ENCODE measurements at regions not wholly inside any gene's neighbourhood (a gene's known extent, or its start where the extent isn't known, plus 50 kb on each side); places are given as distances from the start of the nearest gene placed in this dataset.

DNA sequence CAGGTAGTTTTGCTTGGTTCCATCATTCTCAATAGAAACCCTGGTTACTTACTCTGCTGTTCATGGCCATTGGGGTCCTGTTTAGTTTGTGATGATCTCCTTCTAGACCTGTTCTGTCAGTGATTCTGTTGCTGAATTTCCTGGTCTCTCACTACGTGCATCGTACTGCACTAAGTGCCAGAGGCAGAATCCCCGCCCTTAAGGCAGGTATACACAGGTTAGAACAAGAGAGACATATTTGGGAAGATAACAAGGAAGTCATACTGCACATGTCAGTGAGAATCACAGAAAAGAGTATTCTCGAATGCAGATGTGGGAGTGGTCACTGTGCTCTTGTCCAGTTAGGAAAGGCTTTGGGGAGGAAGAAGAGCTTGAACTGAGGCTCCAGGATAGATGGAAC, 148.1 kb upstream of the MYLIP start:
- H3K4me2 ChIP-seq (ENCODE audit: low read length), result no peak overlapping the region
- no peak for ATAC-seq
- H3K4me3 ChIP-seq (replicated peaks in 1 of 2; ENCODE audit: low read depth in 1 of 2, low read length in 2 of 2), result no peak overlapping the region
- TF ChIP-seq ELF1 (IDR thresholded peaks at IDR 0.05; ENCODE audit: borderline replicate concordance, low read depth) (no peak), SRF (IDR thresholded peaks at IDR 0.05; ENCODE audit: low read depth) (no peak), YY1 (IDR thresholded peaks at IDR 0.05; ENCODE audit: extremely low read depth, insufficient replicate concordance, low read depth, low read length) (no peak), CBX3 (IDR thresholded peaks at IDR 0.05; ENCODE audit: low read depth) (no peak), POLR2AphosphoS5 (IDR thresholded peaks at IDR 0.05; ENCODE audit: low read depth, low read length) (no peak), EGR1 (IDR thresholded peaks at IDR 0.05; ENCODE audit: low read depth) (no peak), SP1 (IDR thresholded peaks at IDR 0.05; ENCODE audit: low read depth) (no peak), RAD21 (IDR thresholded peaks at IDR 0.05; ENCODE audit: low read depth) (no peak), FOSL1 (IDR thresholded peaks at IDR 0.05; ENCODE audit: low read depth) (no peak)
- TF ChIP-seq, protein P1, sequence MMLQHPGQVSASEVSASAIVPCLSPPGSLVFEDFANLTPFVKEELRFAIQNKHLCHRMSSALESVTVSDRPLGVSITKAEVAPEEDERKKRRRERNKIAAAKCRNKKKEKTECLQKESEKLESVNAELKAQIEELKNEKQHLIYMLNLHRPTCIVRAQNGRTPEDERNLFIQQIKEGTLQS (IDR thresholded peaks at IDR 0.05), result no peak
- TF ChIP-seq, protein P2, sequence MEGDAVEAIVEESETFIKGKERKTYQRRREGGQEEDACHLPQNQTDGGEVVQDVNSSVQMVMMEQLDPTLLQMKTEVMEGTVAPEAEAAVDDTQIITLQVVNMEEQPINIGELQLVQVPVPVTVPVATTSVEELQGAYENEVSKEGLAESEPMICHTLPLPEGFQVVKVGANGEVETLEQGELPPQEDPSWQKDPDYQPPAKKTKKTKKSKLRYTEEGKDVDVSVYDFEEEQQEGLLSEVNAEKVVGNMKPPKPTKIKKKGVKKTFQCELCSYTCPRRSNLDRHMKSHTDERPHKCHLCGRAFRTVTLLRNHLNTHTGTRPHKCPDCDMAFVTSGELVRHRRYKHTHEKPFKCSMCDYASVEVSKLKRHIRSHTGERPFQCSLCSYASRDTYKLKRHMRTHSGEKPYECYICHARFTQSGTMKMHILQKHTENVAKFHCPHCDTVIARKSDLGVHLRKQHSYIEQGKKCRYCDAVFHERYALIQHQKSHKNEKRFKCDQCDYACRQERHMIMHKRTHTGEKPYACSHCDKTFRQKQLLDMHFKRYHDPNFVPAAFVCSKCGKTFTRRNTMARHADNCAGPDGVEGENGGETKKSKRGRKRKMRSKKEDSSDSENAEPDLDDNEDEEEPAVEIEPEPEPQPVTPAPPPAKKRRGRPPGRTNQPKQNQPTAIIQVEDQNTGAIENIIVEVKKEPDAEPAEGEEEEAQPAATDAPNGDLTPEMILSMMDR (IDR thresholded peaks at IDR 0.05 in 2 of 3, conservative IDR thresholded peaks at IDR 0.05 in 1 of 3; ENCODE audit: borderline replicate concordance in 1 of 3, insufficient read depth in 1 of 3, low read depth in 2 of 3, low read length in 2 of 3), result no peak
- H3K27me3 ChIP-seq (ENCODE audit: insufficient read depth, low read length), result no peaks in the 10 kb centered on the region
- H3K9me2 ChIP-seq (ENCODE audit: insufficient read depth), result no peaks in the 10 kb centered on the region
- ChIA-PET RAD21 (ENCODE audit: low non-redundant PET in 1 of 2, low total read pairs in 2 of 2, uncharacterized antibody in 2 of 2, unreplicated experiment in 2 of 2) (no interaction called here), POLR2A (no interaction called here), CTCF (no interaction called here)
- no peak overlapping the region for H3K9ac ChIP-seq (ENCODE audit: low read length)
- BruUV-seq (replicated peaks), result no TSS peak
- no peaks in the 10 kb centered on the region for H3K4me1 ChIP-seq (ENCODE audit: control insufficient read depth in 1 of 2, insufficient read depth in 2 of 2, low read length in 2 of 2)
- intact Hi-C loops (cut with micrococcal nuclease), result no loop called here
- H3K79me2 ChIP-seq (ENCODE audit: insufficient read depth, low read length), result no peaks in the 10 kb centered on the region
- H2AFZ ChIP-seq (ENCODE audit: low read depth, low read length, poor library complexity, severe bottlenecking), result no peak overlapping the region
- H3K36me3 ChIP-seq (ENCODE audit: control insufficient read depth in 1 of 2, insufficient read depth in 2 of 2, low read length in 2 of 2), result no peaks in the 10 kb centered on the region
- no peak for DNase-seq (ENCODE audit: low read depth, low spot score)
- H3K9me3 ChIP-seq (ENCODE audit: control insufficient read depth in 1 of 2, insufficient read depth in 1 of 2, low read depth in 1 of 2, low read length in 2 of 2), result no peaks in the 10 kb centered on the region
- no peaks in the 10 kb centered on the region for H4K20me1 ChIP-seq (ENCODE audit: insufficient read depth)
- no peak overlapping the region for H3K27ac ChIP-seq (ENCODE audit: low read depth, low read length)
